ENCODE measurements at regions not wholly inside any gene's neighbourhood (a gene's known extent, or its start where the extent isn't known, plus 50 kb on each side); places are given as distances from the start of the nearest gene placed in this dataset.

GRCh38 chr6:14969126-14969525 lies 276.7 kb upstream of the JARID2 start:
- Histone ChIP-seq H3K9me3 (no peaks in the 10 kb centered on the region), H3K4me1 (no peaks in the 10 kb centered on the region), H3K27me3 (ENCODE audit: insufficient read depth in 3 of 3, low read length in 2 of 3) (no peaks in the 10 kb centered on the region), H3K36me3 (ENCODE audit: insufficient read depth in 1 of 2, low read depth in 1 of 2) (no peaks in the 10 kb centered on the region), H3K27ac (no peak overlapping the region), H3K4me3 (no peak overlapping the region)
- no peak for TF ChIP-seq CTCF (IDR thresholded peaks at IDR 0.05)
- ATAC-seq (no peak), DNase-seq (no peak)
- intact Hi-C loops (cut with DNase I): no loop called here

- Histone ChIP-seq H3K27me3 (ENCODE audit: insufficient read depth in 3 of 3, low read length in 2 of 3) (no peaks in the 10 kb centered on the region), H3K9me3 (no peaks in the 10 kb centered on the region), H3K4me1 (no peaks in the 10 kb centered on the region), H3K4me3 (no peak overlapping the region), H3K27ac (no peak overlapping the region), H3K36me3 (ENCODE audit: insufficient read depth in 1 of 2, low read depth in 1 of 2) (no peaks in the 10 kb centered on the region)
- intact Hi-C loops (cut with DNase I): no loop called here
- no peak for ATAC-seq
- 87 to 91% (median 87%) methylated on average over 4 of the region's 4 CpGs for WGBS, 3 donors
- no peak for TF ChIP-seq CTCF (IDR thresholded peaks at IDR 0.05)
- DNase-seq: no peak
Observed at GRCh38 chr6:14972379-14973067, 273.3 kb upstream of the JARID2 start.

GRCh38 chr6:14974372-14974771 lies 271.5 kb upstream of the JARID2 start:
- DNase-seq (no peak), ATAC-seq (no peak)
- no peaks in the 10 kb centered on the region for H3K27me3 ChIP-seq (ENCODE audit: insufficient read depth in 3 of 3, low read length in 2 of 3)
- 59 to 86% (median 61%) methylated on average over 1 of the region's 1 CpG for WGBS, 3 donors
- no peaks in the 10 kb centered on the region for H3K9me3 ChIP-seq
- H3K4me3 ChIP-seq: no peak overlapping the region
- no peaks in the 10 kb centered on the region for H3K36me3 ChIP-seq (ENCODE audit: insufficient read depth in 1 of 2, low read depth in 1 of 2)
- TF ChIP-seq CTCF (IDR thresholded peaks at IDR 0.05): no peak
- no peak overlapping the region for H3K27ac ChIP-seq
- no peaks in the 10 kb centered on the region for H3K4me1 ChIP-seq
- intact Hi-C loops (cut with DNase I): no loop called here

GRCh38 chr6:14974792-14975470 lies 270.9 kb upstream of the JARID2 start:
- Histone ChIP-seq H3K4me3 (no peak overlapping the region), H3K4me1 (no peaks in the 10 kb centered on the region), H3K36me3 (ENCODE audit: insufficient read depth in 1 of 2, low read depth in 1 of 2) (no peaks in the 10 kb centered on the region), H3K9me3 (no peaks in the 10 kb centered on the region), H3K27ac (no peak overlapping the region), H3K27me3 (ENCODE audit: insufficient read depth in 3 of 3, low read length in 2 of 3) (no peaks in the 10 kb centered on the region)
- WGBS, 3 donors: 58 to 89% (median 67%) methylated on average over 4 of the region's 4 CpGs
- no peak for DNase-seq
- no peak for ATAC-seq
- intact Hi-C loops (cut with DNase I): no loop called here
- no peak for TF ChIP-seq CTCF (IDR thresholded peaks at IDR 0.05)

- Histone ChIP-seq H3K36me3 (ENCODE audit: insufficient read depth in 1 of 2, low read depth in 1 of 2) (no peaks in the 10 kb centered on the region), H3K27me3 (ENCODE audit: insufficient read depth in 3 of 3, low read length in 2 of 3) (no peaks in the 10 kb centered on the region), H3K4me1 (no peaks in the 10 kb centered on the region), H3K27ac (no peak overlapping the region), H3K4me3 (no peak overlapping the region), H3K9me3 (no peaks in the 10 kb centered on the region)
- DNase-seq (no peak), ATAC-seq (no peak)
- intact Hi-C loops (cut with DNase I): no loop called here
- 31 to 47% (median 37%) methylated on average over 4 of the region's 4 CpGs for WGBS, 3 donors
- TF ChIP-seq CTCF (IDR thresholded peaks at IDR 0.05): no peak
Observed at GRCh38 chr6:14975471-14975817, 270.4 kb upstream of the JARID2 start.
